Stomach (tissue), 4 donors: ENCODE measurements at regions not wholly inside any gene's neighbourhood (a gene's known extent, or its start where the extent isn't known, plus 50 kb on each side); places are given as distances from the start of the nearest gene placed in this dataset.

Experiments
- CTCF ChIP-seq, 7 experiments: fragments of 450-650 bp in 4 of 7; fragments of 200-600 bp in 3 of 7; sonication (generic) in 3 of 7; IDR thresholded peaks; one replicate each; pipeline ENCODE4 v1.5.1; 2016 to 2019; ENCODE audit warnings: antibody characterized with exemption in 7 of 7, control low read depth in 2 of 7, mild to moderate bottlenecking in 1 of 7
- POLR2A ChIP-seq, 4 donors: fragments of 450-650 bp; IDR thresholded peaks; one replicate each; pipeline ENCODE4 v1.6.1; 2016; ENCODE audit warnings: antibody characterized with exemption in 4 of 4, control low read depth in 2 of 4, mild to moderate bottlenecking in 1 of 4, moderate library complexity in 1 of 4

- no peak for TF ChIP-seq CTCF (IDR thresholded peaks at IDR 0.05)
- no peak for TF ChIP-seq POLR2A (IDR thresholded peaks at IDR 0.05)
These were observed 56.5 kb upstream of the RASA2 start for GRCh38 chr3:141430316-141430715.
